Ectodermal cell (in vitro differentiated cells): ENCODE measurements at regions not wholly inside any gene's neighbourhood (a gene's known extent, or its start where the extent isn't known, plus 50 kb on each side); places are given as distances from the start of the nearest gene placed in this dataset.

ENCODE experiments used
- H3K27ac ChIP-seq: 2 replicates; pipeline ENCODE4 v1.7.0; 2013; ENCODE audit warnings: mild to moderate bottlenecking, low read depth, low read length; ENCODE audit not compliant: insufficient read depth, poor library complexity, severe bottlenecking
- H3K27me3 ChIP-seq: 2 replicates; pipeline ENCODE4 v1.7.0; 2013; ENCODE audit warnings: mild to moderate bottlenecking, low read length; ENCODE audit not compliant: insufficient read depth, control insufficient read depth, poor library complexity, severe bottlenecking
- H3K36me3 ChIP-seq: one replicate; pipeline ENCODE4 v1.7.0; 2013; ENCODE audit warnings: low read length; ENCODE audit not compliant: control insufficient read depth, insufficient read depth
- H3K4me1 ChIP-seq: one replicate; pipeline ENCODE4 v1.7.0; 2013; ENCODE audit warnings: low read length; ENCODE audit not compliant: control insufficient read depth, insufficient read depth
- H3K4me3 ChIP-seq: 2 replicates; pipeline ENCODE4 v1.7.0; 2013; ENCODE audit warnings: low read depth, low read length, control low read depth; ENCODE audit not compliant: insufficient read depth
- H3K9me3 ChIP-seq: 2 replicates; pipeline ENCODE4 v1.7.0; 2013; ENCODE audit warnings: mild to moderate bottlenecking, low read length, moderate library complexity; ENCODE audit not compliant: control insufficient read depth
- WGBS, 2 experiments: methylation state at CpG; one replicate each; pipeline ENCODE4 v1.1.7; 2013; ENCODE audit warnings: missing lambda C conversion rate in 2 of 2; 5-methylcytosine and 5-hydroxymethylcytosine counted together

GRCh38 chr5:8461543-8461942, 592.6 kb downstream of the MTRR start:
- H3K27me3 ChIP-seq = no peaks in the 10 kb centered on the region
- H3K36me3 ChIP-seq = no peaks in the 10 kb centered on the region
- no peaks in the 10 kb centered on the region for H3K4me1 ChIP-seq
- no peak overlapping the region for H3K27ac ChIP-seq
- 84 to 91% methylated on average over 3 of the region's 3 CpGs for WGBS, 2 experiments
- H3K4me3 ChIP-seq = no peak overlapping the region
- no peaks in the 10 kb centered on the region for H3K9me3 ChIP-seq

GRCh38 chr5:8462565-8462964, 593.6 kb downstream of the MTRR start:
- 93 to 97% methylated on average over 4 of the region's 4 CpGs for WGBS, 2 experiments
- Histone ChIP-seq H3K9me3 (no peaks in the 10 kb centered on the region), H3K27me3 (no peaks in the 10 kb centered on the region), H3K36me3 (no peaks in the 10 kb centered on the region), H3K4me3 (no peak overlapping the region), H3K4me1 (no peaks in the 10 kb centered on the region), H3K27ac (no peak overlapping the region)

- WGBS, 2 experiments = 92 to 96% methylated on average over 4 of the region's 4 CpGs
- no peaks in the 10 kb centered on the region for H3K4me1 ChIP-seq
These were observed 601.5 kb downstream of the MTRR start for GRCh38 chr5:8470489-8470888.

GRCh38 chr5:8471581-8471980, 602.6 kb downstream of the MTRR start:
- WGBS, 2 experiments = 87 to 88% methylated on average over 2 to 3 of the region's 4 CpGs
- Histone ChIP-seq H3K4me3 (no peak overlapping the region), H3K9me3 (no peaks in the 10 kb centered on the region), H3K36me3 (no peaks in the 10 kb centered on the region), H3K27me3 (no peaks in the 10 kb centered on the region), H3K27ac (no peak overlapping the region), H3K4me1 (no peaks in the 10 kb centered on the region)

More at GRCh38 chr5:8470489-8470888, 601.5 kb downstream of the MTRR start:
- H3K27ac ChIP-seq = no peak overlapping the region
- no peaks in the 10 kb centered on the region for H3K27me3 ChIP-seq
- H3K4me3 ChIP-seq = no peak overlapping the region
- H3K9me3 ChIP-seq = no peaks in the 10 kb centered on the region
- H3K36me3 ChIP-seq = no peaks in the 10 kb centered on the region

GRCh38 chr5:8473016-8473415, 604.1 kb downstream of the MTRR start:
- Histone ChIP-seq H3K36me3 (no peaks in the 10 kb centered on the region), H3K9me3 (no peaks in the 10 kb centered on the region), H3K27me3 (no peaks in the 10 kb centered on the region), H3K4me3 (no peak overlapping the region), H3K4me1 (no peaks in the 10 kb centered on the region), H3K27ac (no peak overlapping the region)
- WGBS, 2 experiments = 88 to 94% methylated on average over 2 to 3 of the region's 3 CpGs

GRCh38 chr5:8473827-8474568, 605.0 kb downstream of the MTRR start:
- H3K27me3 ChIP-seq = no peaks in the 10 kb centered on the region
- no peak overlapping the region for H3K4me3 ChIP-seq
- no peak overlapping the region for H3K27ac ChIP-seq
- WGBS, 2 experiments = 83 to 85% methylated on average over 6 of the region's 6 CpGs
- no peaks in the 10 kb centered on the region for H3K4me1 ChIP-seq
- H3K9me3 ChIP-seq = no peaks in the 10 kb centered on the region
- no peaks in the 10 kb centered on the region for H3K36me3 ChIP-seq

GRCh38 chr5:8474569-8474930, 605.6 kb downstream of the MTRR start:
- Histone ChIP-seq H3K36me3 (no peaks in the 10 kb centered on the region), H3K4me1 (no peaks in the 10 kb centered on the region), H3K27ac (no peak overlapping the region), H3K9me3 (no peaks in the 10 kb centered on the region), H3K4me3 (no peak overlapping the region), H3K27me3 (no peaks in the 10 kb centered on the region)
- 80 to 100% methylated on average over 1 of the region's 1 CpG for WGBS, 2 experiments

- H3K4me3 ChIP-seq = no peak overlapping the region
- WGBS, 2 experiments = 98 to 100% methylated on average over 2 of the region's 2 CpGs
- H3K36me3 ChIP-seq = no peaks in the 10 kb centered on the region
- no peaks in the 10 kb centered on the region for H3K27me3 ChIP-seq
- no peaks in the 10 kb centered on the region for H3K9me3 ChIP-seq
- no peak overlapping the region for H3K27ac ChIP-seq
- no peaks in the 10 kb centered on the region for H3K4me1 ChIP-seq
These were observed 609.4 kb downstream of the MTRR start for GRCh38 chr5:8478326-8478725.

- Histone ChIP-seq H3K27me3 (no peaks in the 10 kb centered on the region), H3K27ac (no peak overlapping the region), H3K36me3 (no peaks in the 10 kb centered on the region), H3K4me3 (no peak overlapping the region), H3K9me3 (no peaks in the 10 kb centered on the region), H3K4me1 (no peaks in the 10 kb centered on the region)
- 79 to 100% methylated on average over 2 of the region's 2 CpGs for WGBS, 2 experiments
These were observed 612.1 kb downstream of the MTRR start for GRCh38 chr5:8481007-8481406.

GRCh38 chr5:8491254-8491653, 622.3 kb downstream of the MTRR start:
- Histone ChIP-seq H3K27me3 (no peaks in the 10 kb centered on the region), H3K4me3 (no peak overlapping the region), H3K4me1 (no peaks in the 10 kb centered on the region), H3K27ac (no peak overlapping the region), H3K9me3 (no peaks in the 10 kb centered on the region), H3K36me3 (no peaks in the 10 kb centered on the region)

GRCh38 chr5:8493176-8493575, 624.2 kb downstream of the MTRR start:
- H3K4me1 ChIP-seq = no peaks in the 10 kb centered on the region
- no peaks in the 10 kb centered on the region for H3K27me3 ChIP-seq
- no peaks in the 10 kb centered on the region for H3K36me3 ChIP-seq
- no peak overlapping the region for H3K27ac ChIP-seq
- H3K9me3 ChIP-seq = no peaks in the 10 kb centered on the region
- no peak overlapping the region for H3K4me3 ChIP-seq
